C4-2B (cell line): ENCODE measurements at regions not wholly inside any gene's neighbourhood (a gene's known extent, or its start where the extent isn't known, plus 50 kb on each side); places are given as distances from the start of the nearest gene placed in this dataset.

ENCODE experiments used
- CTCF ChIP-seq: fragments of 450-650 bp; conservative IDR thresholded peaks from 2 replicates; pipeline ENCODE4 v1.5.1; 2017; ENCODE audit warnings: mild to moderate bottlenecking
- ZFX ChIP-seq: fragments of 450-650 bp; IDR thresholded peaks from 2 replicates; pipeline ENCODE4 v1.6.1; 2017

DNA sequence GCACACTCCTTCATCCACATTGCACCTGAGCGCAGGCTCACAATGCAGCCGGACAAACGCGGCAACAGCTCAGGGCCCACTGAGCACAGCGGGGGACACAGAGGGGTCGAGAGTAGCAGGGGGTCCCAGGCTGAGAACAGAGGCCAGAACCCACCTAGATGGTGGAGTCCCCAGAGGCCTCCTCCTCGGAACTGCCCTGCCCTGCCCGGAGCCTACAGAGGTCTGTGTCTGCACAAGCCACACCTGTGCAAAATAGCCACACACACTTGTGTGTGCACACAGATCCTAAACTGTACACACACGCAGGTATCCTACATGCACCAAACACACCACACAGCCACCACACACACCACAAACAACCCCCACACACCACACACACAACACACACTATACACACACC is 72.8 kb downstream of the TMEM18 start:
- no peak for TF ChIP-seq CTCF
- no peak for TF ChIP-seq ZFX
